Liver (tissue), 7 donors: ENCODE measurements at regions not wholly inside any gene's neighbourhood (a gene's known extent, or its start where the extent isn't known, plus 50 kb on each side); places are given as distances from the start of the nearest gene placed in this dataset.
"Not testable (repeated sequence)": the region's sequence is repeated elsewhere in the genome, so short reads cannot be mapped to it uniquely, and the experiment has no call there.

Source experiments
- DNase-seq: peaks from one replicate; pipeline ENCODE4 v3.0.0-alpha.2; 2017; ENCODE audit warnings: low spot score
- H3K27ac ChIP-seq, 2 donors: one replicate each; pipeline ENCODE4 v1.7.0; 2013; ENCODE audit warnings: inconsistent platforms in 2 of 2, low read length in 2 of 2, control low read depth in 1 of 2, low read depth in 1 of 2, mild to moderate bottlenecking in 1 of 2
- H3K27me3 ChIP-seq, 4 donors: one replicate each; pipeline versions ENCODE4 v1.6.1 to v1.7.0; 2013; ENCODE audit warnings: low read length in 3 of 4, inconsistent platforms in 1 of 4, mild to moderate bottlenecking in 1 of 4, moderate library complexity in 1 of 4; ENCODE audit not compliant: control insufficient read depth in 4 of 4, insufficient read depth in 4 of 4
- H3K36me3 ChIP-seq, 4 donors: one replicate each; pipeline versions ENCODE4 v1.6.1 to v1.7.0; 2013; ENCODE audit warnings: low read length in 3 of 4, mild to moderate bottlenecking in 3 of 4, low read depth in 1 of 4, moderate library complexity in 1 of 4; ENCODE audit not compliant: control insufficient read depth in 4 of 4, insufficient read depth in 3 of 4
- H3K4me1 ChIP-seq, 4 donors: one replicate each; pipeline versions ENCODE4 v1.6.1 to v1.7.0; 2013; ENCODE audit warnings: low read length in 3 of 4, mild to moderate bottlenecking in 3 of 4, moderate library complexity in 1 of 4; ENCODE audit not compliant: control insufficient read depth in 4 of 4, insufficient read depth in 4 of 4
- H3K4me3 ChIP-seq, 3 donors: one replicate each; pipeline versions ENCODE4 v1.6.1 to v1.7.0; 2013; ENCODE audit warnings: low read length in 3 of 3, control low read depth in 1 of 3, low read depth in 1 of 3, mild to moderate bottlenecking in 1 of 3
- H3K9ac ChIP-seq, 2 donors: one replicate each; pipeline ENCODE4 v1.7.0; 2013; ENCODE audit warnings: low read length in 2 of 2, mild to moderate bottlenecking in 2 of 2, moderate library complexity in 2 of 2, control low read depth in 1 of 2, low read depth in 1 of 2
- H3K9me3 ChIP-seq, 4 donors: one replicate each; pipeline versions ENCODE4 v1.6.1 to v1.7.0; 2013; ENCODE audit warnings: low read length in 3 of 4; ENCODE audit not compliant: control insufficient read depth in 4 of 4
- RAD21 ChIP-seq, 2 donors: IDR thresholded peaks; 2 replicates each; pipeline ENCODE4 v1.6.1; 2016; ENCODE audit warnings: antibody characterized with exemption in 2 of 2, mild to moderate bottlenecking in 2 of 2
- WGBS: extraction: QIAGEN DNeasy Blood & Tissue Kit; methylation state at CpG from one replicate; pipeline ENCODE4 v1.1.7; 2013; 5-methylcytosine and 5-hydroxymethylcytosine counted together
- donor health status: healthy.
- donor health status: healthy.
- donor health status: healthy.
- donor health status: healthy.

DNA sequence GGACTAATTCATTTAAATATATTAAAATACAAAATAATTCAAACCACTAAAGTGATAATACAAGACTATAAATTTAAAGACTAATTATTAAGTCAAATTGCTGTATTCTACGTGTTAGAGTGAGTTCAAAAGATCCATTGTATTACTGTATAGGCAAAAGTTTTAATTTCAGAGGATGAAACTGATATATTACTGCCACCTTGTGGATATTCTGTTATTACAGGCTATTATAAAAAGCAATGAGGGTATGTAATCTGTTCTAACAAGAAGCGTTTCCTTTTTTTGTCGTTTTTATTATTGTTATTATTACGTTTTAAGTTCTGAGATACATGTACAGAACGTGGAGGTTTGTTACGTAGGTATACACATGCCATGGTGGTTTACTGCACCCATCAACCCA lies 4854.9 kb upstream of the OR11H1 start:
- H3K27me3 ChIP-seq, H3K36me3 ChIP-seq, H3K9ac ChIP-seq, H3K4me3 ChIP-seq, H3K4me1 ChIP-seq, DNase-seq, H3K27ac ChIP-seq, H3K9me3 ChIP-seq: not testable (repeated sequence)
- 22% methylated on average over 6 of the region's 6 CpGs for WGBS
- peak in 1 of 2 donors; percentile 39 for TF ChIP-seq RAD21 (IDR thresholded peaks at IDR 0.05)

DNA sequence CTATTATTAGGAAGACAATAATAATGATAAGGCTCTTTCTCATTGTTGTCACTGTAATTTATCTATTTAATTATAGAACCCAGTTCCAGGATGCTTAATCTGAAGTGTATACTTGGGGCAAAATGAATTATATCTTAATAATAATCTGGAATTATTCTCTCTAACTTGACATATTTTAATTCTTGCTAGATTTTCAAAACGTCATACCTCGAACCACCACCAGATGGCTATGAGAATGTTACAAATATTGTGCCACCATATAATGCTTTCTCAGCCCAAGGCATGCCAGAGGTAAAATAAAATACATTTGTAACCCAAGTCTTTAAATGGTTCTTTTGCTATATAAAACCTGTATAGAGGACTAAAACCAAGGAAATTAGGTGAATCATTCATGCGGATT lies 4849.3 kb upstream of the OR11H1 start:
- not testable (repeated sequence) for H3K27me3 ChIP-seq, H3K9ac ChIP-seq, H3K36me3 ChIP-seq, H3K27ac ChIP-seq, H3K4me1 ChIP-seq, DNase-seq, H3K4me3 ChIP-seq, H3K9me3 ChIP-seq
- 16% methylated on average over 3 of the region's 3 CpGs for WGBS

DNA sequence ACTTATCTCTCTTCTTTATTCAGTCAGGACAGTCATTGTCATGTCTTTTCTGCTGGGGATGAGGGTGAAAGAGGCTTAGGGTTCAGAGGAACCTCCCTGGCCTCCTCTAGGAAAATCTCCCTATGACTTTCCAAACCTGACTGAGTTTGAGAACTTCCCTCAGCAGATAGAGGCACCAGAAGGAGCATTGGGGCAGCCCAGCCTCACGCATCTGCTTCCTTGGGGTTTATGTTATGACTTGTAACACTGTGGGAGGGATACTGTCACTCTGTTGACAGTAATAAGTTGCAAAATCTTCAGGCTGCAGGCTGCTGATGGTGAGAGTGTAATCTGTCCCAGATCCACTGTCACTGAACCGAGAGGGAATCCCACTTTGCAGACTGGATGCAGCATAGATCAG lies 4842.6 kb upstream of the OR11H1 start:
- not testable (repeated sequence) for H3K9me3 ChIP-seq, DNase-seq, H3K9ac ChIP-seq, H3K27me3 ChIP-seq, H3K27ac ChIP-seq, H3K36me3 ChIP-seq, H3K4me3 ChIP-seq, H3K4me1 ChIP-seq
- WGBS, result 43% methylated on average over 1 of the region's 2 CpGs

DNA sequence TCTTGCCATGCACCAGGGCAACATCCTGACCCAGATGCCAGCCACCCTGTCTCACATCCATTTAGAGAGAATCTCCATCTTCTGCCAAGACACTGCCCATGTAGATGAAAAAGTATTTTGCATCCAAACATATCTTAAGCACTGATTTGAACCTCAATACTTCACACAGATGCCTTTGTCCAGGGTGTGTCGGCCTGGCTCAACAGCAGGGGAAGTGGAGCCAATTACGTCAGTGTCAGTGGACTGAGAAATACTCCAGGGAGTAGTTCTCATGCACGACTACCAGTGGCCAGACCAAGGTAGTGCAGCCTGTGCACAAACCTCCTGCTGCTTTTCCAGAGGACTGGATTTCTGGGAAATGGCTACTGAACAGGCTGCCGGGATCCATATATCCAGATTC lies 4840.7 kb upstream of the OR11H1 start:
- not testable (repeated sequence) for H3K9ac ChIP-seq, DNase-seq, H3K36me3 ChIP-seq, H3K27ac ChIP-seq, H3K4me1 ChIP-seq, H3K27me3 ChIP-seq, H3K4me3 ChIP-seq, H3K9me3 ChIP-seq
- WGBS, result 35% methylated on average over 4 of the region's 4 CpGs

DNA sequence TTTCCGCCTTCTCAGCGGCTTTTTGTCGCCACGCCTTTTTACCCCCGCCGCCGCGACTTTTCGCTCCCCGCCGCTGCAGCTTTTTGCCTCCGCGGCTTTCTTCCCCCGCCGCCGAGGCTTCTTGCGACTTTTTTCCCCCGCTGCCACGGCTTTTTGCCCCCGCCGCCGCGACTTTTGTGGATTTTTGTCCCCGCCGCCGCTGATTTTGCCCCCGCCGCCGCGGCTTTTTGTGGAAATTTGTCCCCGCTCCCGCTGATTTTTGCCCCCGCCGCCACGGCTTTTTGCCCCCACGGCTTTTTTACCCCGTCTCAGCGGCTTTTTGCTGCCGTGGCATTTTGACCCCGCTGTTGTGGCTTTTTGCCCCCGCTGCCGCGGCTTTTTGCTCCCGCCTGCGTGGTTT lies 4829.2 kb upstream of the OR11H1 start:
- not testable (repeated sequence) for H3K36me3 ChIP-seq, H3K4me3 ChIP-seq, H3K9ac ChIP-seq, H3K4me1 ChIP-seq, H3K27me3 ChIP-seq, H3K27ac ChIP-seq, H3K9me3 ChIP-seq, DNase-seq
- 67% methylated on average over 19 of the region's 45 CpGs for WGBS

DNA sequence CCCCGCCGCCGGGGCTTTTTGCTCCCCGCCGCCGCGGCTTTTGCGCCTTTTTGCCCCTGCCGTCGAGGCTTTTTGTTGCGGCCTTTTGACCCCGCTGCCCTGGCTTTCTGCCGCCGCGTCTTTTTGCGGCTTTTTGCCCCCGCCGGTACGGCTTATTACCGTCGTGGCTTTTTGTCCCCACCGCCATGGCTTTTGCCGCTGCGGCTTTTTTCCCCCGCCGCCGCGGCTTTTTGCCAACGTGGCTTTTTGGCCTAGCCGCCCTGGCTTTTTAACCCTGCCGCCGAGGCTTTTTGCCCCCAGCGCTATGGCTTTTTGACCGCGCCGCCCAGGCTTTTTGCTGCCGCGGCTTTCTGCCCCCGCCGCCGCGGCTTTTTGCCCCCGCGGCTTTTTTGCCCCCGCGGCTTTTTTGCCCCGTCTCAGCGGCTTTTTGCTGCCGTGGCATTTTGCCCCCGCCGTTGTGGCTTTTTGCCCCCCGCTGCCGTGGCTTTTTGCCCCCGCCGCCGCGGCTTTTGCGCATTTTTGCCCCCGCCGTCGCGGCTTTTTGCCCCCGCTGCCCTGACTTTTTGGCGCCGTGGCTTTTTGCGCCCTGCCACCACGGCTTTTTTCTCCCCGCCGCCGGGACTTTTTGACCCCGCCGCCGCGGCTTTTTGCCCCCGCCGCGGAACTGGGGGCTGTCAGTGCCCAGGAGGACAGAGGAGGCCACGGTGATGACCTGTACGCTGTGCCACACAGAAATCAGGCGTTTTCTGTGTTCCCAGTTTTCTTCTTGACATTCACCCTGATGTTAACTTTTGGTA lies 4828.5 kb upstream of the OR11H1 start:
- H3K27me3 ChIP-seq, H3K27ac ChIP-seq, DNase-seq, H3K4me1 ChIP-seq, H3K4me3 ChIP-seq, H3K9me3 ChIP-seq, H3K9ac ChIP-seq, H3K36me3 ChIP-seq: not testable (repeated sequence)
- WGBS, result 65% methylated on average over 44 of the region's 80 CpGs

DNA sequence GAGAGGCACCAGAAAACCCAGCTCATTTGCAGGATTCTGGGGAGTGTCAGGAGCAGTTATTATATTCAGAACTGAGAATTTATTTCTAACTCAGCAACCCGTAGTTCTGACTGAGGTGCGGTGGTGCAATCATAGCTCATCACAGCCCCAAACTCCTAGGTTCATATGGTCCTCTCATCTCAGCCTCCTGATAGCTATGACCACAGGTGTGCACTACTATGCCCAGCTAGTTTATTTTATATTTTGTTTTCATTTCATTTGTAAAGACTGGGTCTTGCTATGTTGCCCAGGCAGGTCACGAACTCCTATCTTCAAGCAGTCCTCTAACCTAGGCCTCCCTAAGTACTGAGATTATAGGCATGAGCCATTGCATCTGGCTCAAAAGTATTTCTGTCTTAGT lies 4819.8 kb upstream of the OR11H1 start:
- H3K9ac ChIP-seq, H3K27ac ChIP-seq, H3K4me3 ChIP-seq, H3K36me3 ChIP-seq, H3K27me3 ChIP-seq, H3K4me1 ChIP-seq, DNase-seq, H3K9me3 ChIP-seq: not testable (repeated sequence)
- WGBS, result 67% methylated on average over 3 of the region's 3 CpGs

DNA sequence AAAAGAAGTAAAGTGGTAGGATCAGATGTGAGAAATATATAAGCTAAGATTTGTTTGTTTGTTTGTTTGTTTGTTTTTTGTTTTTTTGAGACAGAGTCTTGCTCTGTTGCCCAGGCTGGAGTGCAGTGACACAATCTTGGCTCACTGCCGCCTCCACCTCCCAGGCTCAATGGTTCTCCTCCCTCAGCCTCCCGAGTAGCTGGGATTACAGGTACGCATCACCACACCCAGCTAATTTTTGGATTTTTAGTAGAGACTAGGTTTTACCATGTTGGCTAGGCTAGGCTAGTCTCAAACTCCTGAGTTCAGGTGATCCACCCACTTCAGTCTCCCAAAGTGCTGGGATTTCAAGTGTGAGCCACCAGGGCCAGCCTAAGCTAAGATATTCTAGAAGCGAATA lies 4817.1 kb upstream of the OR11H1 start:
- not testable (repeated sequence) for DNase-seq
- peaks cover 0 to 11% (median 6%) of the 10 kb centered on the region in 4 donors for H3K9me3 ChIP-seq

More for the DNA sequence above, 4817.1 kb upstream of the OR11H1 start:
- not testable (repeated sequence) for H3K4me1 ChIP-seq, H3K9ac ChIP-seq, H3K27me3 ChIP-seq, H3K27ac ChIP-seq, H3K4me3 ChIP-seq, H3K36me3 ChIP-seq
- WGBS, result 37% methylated on average over 4 of the region's 4 CpGs
